HL-60 (cell line): ENCODE measurements at regions not wholly inside any gene's neighbourhood (a gene's known extent, or its start where the extent isn't known, plus 50 kb on each side); places are given as distances from the start of the nearest gene placed in this dataset.

ENCODE experiments used
- POLR2AphosphoS5 ChIP-seq: IDR thresholded peaks from 2 replicates; pipeline ENCODE4 v1.6.1; 2012; ENCODE audit warnings: low read depth
- TF ChIP-seq, protein P1 (sequence below): IDR thresholded peaks from one replicate; pipeline ENCODE4 v1.5.1; 2011; ENCODE audit warnings: low read length, control low read depth, inconsistent platforms; ENCODE audit not compliant: insufficient read depth

- TF ChIP-seq, protein P1, sequence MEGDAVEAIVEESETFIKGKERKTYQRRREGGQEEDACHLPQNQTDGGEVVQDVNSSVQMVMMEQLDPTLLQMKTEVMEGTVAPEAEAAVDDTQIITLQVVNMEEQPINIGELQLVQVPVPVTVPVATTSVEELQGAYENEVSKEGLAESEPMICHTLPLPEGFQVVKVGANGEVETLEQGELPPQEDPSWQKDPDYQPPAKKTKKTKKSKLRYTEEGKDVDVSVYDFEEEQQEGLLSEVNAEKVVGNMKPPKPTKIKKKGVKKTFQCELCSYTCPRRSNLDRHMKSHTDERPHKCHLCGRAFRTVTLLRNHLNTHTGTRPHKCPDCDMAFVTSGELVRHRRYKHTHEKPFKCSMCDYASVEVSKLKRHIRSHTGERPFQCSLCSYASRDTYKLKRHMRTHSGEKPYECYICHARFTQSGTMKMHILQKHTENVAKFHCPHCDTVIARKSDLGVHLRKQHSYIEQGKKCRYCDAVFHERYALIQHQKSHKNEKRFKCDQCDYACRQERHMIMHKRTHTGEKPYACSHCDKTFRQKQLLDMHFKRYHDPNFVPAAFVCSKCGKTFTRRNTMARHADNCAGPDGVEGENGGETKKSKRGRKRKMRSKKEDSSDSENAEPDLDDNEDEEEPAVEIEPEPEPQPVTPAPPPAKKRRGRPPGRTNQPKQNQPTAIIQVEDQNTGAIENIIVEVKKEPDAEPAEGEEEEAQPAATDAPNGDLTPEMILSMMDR: no peak
- TF ChIP-seq POLR2AphosphoS5: no peak
Measured at GRCh38 chr2:167404627-167405284, 516.5 kb downstream of the XIRP2 start.
